ENCODE measurements at regions not wholly inside any gene's neighbourhood (a gene's known extent, or its start where the extent isn't known, plus 50 kb on each side); places are given as distances from the start of the nearest gene placed in this dataset.

GRCh38 chr13:39225860-39226259 lies 187.6 kb downstream of the NHLRC3 start:
- 82 to 83% methylated on average over 4 of the region's 4 CpGs for whole genome bisulfite sequencing, 2 donors
- Histone ChIP-seq H3K27ac (no peak overlapping the region), H3K9me3 (no peaks in the 10 kb centered on the region), H3K4me3 (no peak overlapping the region), H3K27me3 (no peaks in the 10 kb centered on the region), H3K36me3 (no peaks in the 10 kb centered on the region), H3K4me1 (no peaks in the 10 kb centered on the region)
- no peak for DNase-seq
- ATAC-seq (ENCODE audit: low FRiP score in 2 of 2) = no peak
- TF ChIP-seq POLR2AphosphoS5 (IDR thresholded peaks at IDR 0.05) = no peak
- no peak for TF ChIP-seq EP300 (IDR thresholded peaks at IDR 0.05)
- TF ChIP-seq CTCF (IDR thresholded peaks at IDR 0.05) = no peak
- TF ChIP-seq POLR2A (IDR thresholded peaks at IDR 0.05) = no peak

GRCh38 chr13:39226359-39226758 lies 188.1 kb downstream of the NHLRC3 start:
- no peaks in the 10 kb centered on the region for H3K27me3 ChIP-seq
- ATAC-seq (ENCODE audit: low FRiP score in 2 of 2) = no peak
- H3K9me3 ChIP-seq = no peaks in the 10 kb centered on the region
- WGBS, 2 donors = 73 to 76% methylated on average over 3 of the region's 3 CpGs
- no peaks in the 10 kb centered on the region for H3K4me1 ChIP-seq
- TF ChIP-seq EP300 (IDR thresholded peaks at IDR 0.05) = no peak
- no peak for TF ChIP-seq CTCF (IDR thresholded peaks at IDR 0.05)
- TF ChIP-seq POLR2A (IDR thresholded peaks at IDR 0.05) = no peak
- TF ChIP-seq POLR2AphosphoS5 (IDR thresholded peaks at IDR 0.05) = no peak
- no peak overlapping the region for H3K4me3 ChIP-seq
- H3K36me3 ChIP-seq = no peaks in the 10 kb centered on the region
- no peak for DNase-seq
- H3K27ac ChIP-seq = no peak overlapping the region

DNA sequence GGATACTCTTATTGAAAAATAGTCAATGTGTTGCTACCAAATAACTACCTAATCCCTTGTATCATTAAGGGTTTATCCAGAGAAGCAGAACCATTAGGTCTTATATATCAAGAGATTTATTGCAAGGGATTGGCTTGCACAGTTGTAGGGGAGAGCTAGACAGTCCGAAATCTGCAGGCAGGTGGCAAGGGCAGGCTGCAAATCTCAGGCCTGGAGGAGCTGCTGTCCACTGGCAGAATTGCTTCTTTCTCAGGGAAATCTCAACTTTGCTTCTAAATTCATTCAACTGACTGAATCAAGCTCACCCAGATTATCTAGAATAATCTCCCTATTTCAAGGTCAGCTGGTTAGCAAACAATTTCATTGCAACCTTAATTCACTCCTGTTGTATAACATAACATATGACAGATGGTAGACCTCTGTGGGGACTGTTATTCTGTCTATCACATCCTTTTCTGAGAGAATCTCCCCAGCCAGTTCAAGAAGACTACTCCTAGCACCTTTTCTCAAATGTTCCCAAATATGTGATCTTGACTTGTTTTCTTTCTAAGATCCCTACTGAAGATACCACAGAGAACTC lies 194.2 kb downstream of the NHLRC3 start:
- no peak for DNase-seq
- TF ChIP-seq EP300 (IDR thresholded peaks at IDR 0.05) = no peak
- no peak for TF ChIP-seq POLR2AphosphoS5 (IDR thresholded peaks at IDR 0.05)
- no peak for TF ChIP-seq CTCF (IDR thresholded peaks at IDR 0.05)
- no peak for TF ChIP-seq POLR2A (IDR thresholded peaks at IDR 0.05)
- Histone ChIP-seq H3K27me3 (no peaks in the 10 kb centered on the region), H3K36me3 (no peaks in the 10 kb centered on the region), H3K27ac (no peak overlapping the region), H3K4me3 (no peak overlapping the region), H3K9me3 (no peaks in the 10 kb centered on the region), H3K4me1 (no peaks in the 10 kb centered on the region)
- 78 to 100% methylated on average over 1 of the region's 1 CpG for WGBS, 2 donors
- no peak for ATAC-seq (ENCODE audit: low FRiP score in 2 of 2)

GRCh38 chr13:39232999-39233398 lies 194.7 kb downstream of the NHLRC3 start:
- DNase-seq = no peak
- H3K4me1 ChIP-seq = no peaks in the 10 kb centered on the region
- H3K36me3 ChIP-seq = no peaks in the 10 kb centered on the region
- no peak for TF ChIP-seq POLR2AphosphoS5 (IDR thresholded peaks at IDR 0.05)
- TF ChIP-seq POLR2A (IDR thresholded peaks at IDR 0.05) = no peak
- no peak for TF ChIP-seq EP300 (IDR thresholded peaks at IDR 0.05)
- TF ChIP-seq CTCF (IDR thresholded peaks at IDR 0.05) = no peak
- no peaks in the 10 kb centered on the region for H3K27me3 ChIP-seq
- no peak for ATAC-seq (ENCODE audit: low FRiP score in 2 of 2)
- no peak overlapping the region for H3K4me3 ChIP-seq
- H3K27ac ChIP-seq = no peak overlapping the region
- no peaks in the 10 kb centered on the region for H3K9me3 ChIP-seq

DNA sequence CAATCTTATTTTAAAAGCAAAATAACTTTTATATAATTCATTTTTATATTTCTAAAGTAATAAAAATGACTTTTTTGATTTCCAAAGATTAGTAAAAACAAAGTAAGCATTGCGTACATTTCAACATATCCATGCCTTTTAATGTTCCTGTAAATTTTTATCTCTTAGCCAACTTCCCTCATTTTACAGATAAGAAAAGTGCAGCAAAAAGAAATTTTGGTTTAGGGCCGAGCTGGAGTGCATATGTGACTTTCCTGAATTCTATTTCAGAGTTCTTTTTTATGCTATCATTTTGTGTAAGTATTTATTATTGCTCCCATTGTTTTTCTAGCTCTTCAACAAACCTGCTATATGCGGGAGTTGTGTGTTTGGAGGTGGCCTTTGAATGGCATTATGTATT lies 195.3 kb downstream of the NHLRC3 start:
- H3K4me3 ChIP-seq = no peak overlapping the region
- no peaks in the 10 kb centered on the region for H3K27me3 ChIP-seq
- WGBS, 2 donors = 87% methylated on average over 3 of the region's 3 CpGs
- H3K27ac ChIP-seq = no peak overlapping the region
- TF ChIP-seq EP300 (IDR thresholded peaks at IDR 0.05) (no peak), POLR2A (IDR thresholded peaks at IDR 0.05) (no peak), POLR2AphosphoS5 (IDR thresholded peaks at IDR 0.05) (no peak), CTCF (IDR thresholded peaks at IDR 0.05) (no peak)
- no peaks in the 10 kb centered on the region for H3K36me3 ChIP-seq
- ATAC-seq (ENCODE audit: low FRiP score in 2 of 2) (no peak), DNase-seq (no peak)
- H3K9me3 ChIP-seq = no peaks in the 10 kb centered on the region
- no peaks in the 10 kb centered on the region for H3K4me1 ChIP-seq
